AG04450 (cell line): ENCODE measurements at regions not wholly inside any gene's neighbourhood (a gene's known extent, or its start where the extent isn't known, plus 50 kb on each side); places are given as distances from the start of the nearest gene placed in this dataset.

ENCODE experiments used
- CTCF ChIA-PET: fragments of 300-600, 350-600 bp; formaldehyde crosslinking; extraction: SDS; loops from one replicate; lab custom pipeline; 2022; ENCODE audit warnings: antibody characterized with exemption, inconsistent platforms; lab: Charles Lee
- POLR2A ChIA-PET: fragments of 350-600 bp; formaldehyde crosslinking; extraction: SDS; loops from one replicate; lab custom pipeline; 2021; ENCODE audit warnings: antibody characterized with exemption, inconsistent platforms; lab: Yijun Ruan, JAX
- DNase-seq: peaks from one replicate; pipeline ENCODE4 v3.0.0-alpha.2; 2011; ENCODE audit warnings: low read depth, low spot score
- H3K27ac ChIP-seq: one replicate; pipeline ENCODE4 v1.5.1; 2012; ENCODE audit warnings: low read depth, low read length, control low read depth
- H3K27me3 ChIP-seq: one replicate; pipeline ENCODE4 v1.6.0; 2012; ENCODE audit warnings: low read length; ENCODE audit not compliant: control insufficient read depth, insufficient read depth
- H3K4me3 ChIP-seq: 2 replicates; pipeline ENCODE4 v1.5.1; 2011; ENCODE audit warnings: mild to moderate bottlenecking, low read depth, low read length, control low read depth
- H3K9me3 ChIP-seq: 2 replicates; pipeline ENCODE4 v1.5.1; 2012; ENCODE audit warnings: low read length; ENCODE audit not compliant: control insufficient read depth, insufficient read depth
- CTCF ChIP-seq: IDR thresholded peaks from 2 replicates; pipeline ENCODE4 v1.5.1; 2011; ENCODE audit warnings: low read depth, low read length, control low read depth, inconsistent platforms

- TF ChIP-seq CTCF = 0 out of 2 replicates have a peak, but pooled peaks have one; percentile 9
These were observed 55.5 kb upstream of the PIK3C3 start for GRCh38 chr18:41899535-41899934.

GRCh38 chr18:41893432-41893831, 61.6 kb upstream of the PIK3C3 start:
- Histone ChIP-seq H3K4me3 (no peak overlapping the region), H3K9me3 (peaks cover 10% of the 10 kb centered on the region), H3K27me3 (peaks cover 2% of the 10 kb centered on the region), H3K27ac (no peak overlapping the region)
- CTCF ChIA-PET = interaction anchor here (0.6 kb wide), 1 partner anchor 984 kb away, joined by 3 read pairs; no protein-coding TSS in a partner anchor
- no peak for TF ChIP-seq CTCF
- DNase-seq = no peak
- POLR2A ChIA-PET = no interaction called here

More at GRCh38 chr18:41899535-41899934, 55.5 kb upstream of the PIK3C3 start:
- Histone ChIP-seq H3K27me3 (peaks cover 2% of the 10 kb centered on the region), H3K27ac (no peak overlapping the region), H3K9me3 (peaks cover 10% of the 10 kb centered on the region), H3K4me3 (no peak overlapping the region)
- POLR2A ChIA-PET = no interaction called here
- CTCF ChIA-PET = no interaction called here
- no peak for DNase-seq

GRCh38 chr18:41887100-41887499, 67.9 kb upstream of the PIK3C3 start:
- CTCF ChIA-PET = no interaction called here
- POLR2A ChIA-PET = no interaction called here
- no peaks in the 10 kb centered on the region for H3K27me3 ChIP-seq
- no peak for DNase-seq
- H3K4me3 ChIP-seq = no peak overlapping the region
- H3K9me3 ChIP-seq = no peaks in the 10 kb centered on the region; the same call in 1 of the 2 replicates
- no peak overlapping the region for H3K27ac ChIP-seq
- no peak for TF ChIP-seq CTCF

GRCh38 chr18:41886126-41886807, 68.8 kb upstream of the PIK3C3 start:
- Histone ChIP-seq H3K27me3 (no peaks in the 10 kb centered on the region), H3K4me3 (no peak overlapping the region), H3K9me3 (no peaks in the 10 kb centered on the region; the same call in 1 of the 2 replicates), H3K27ac (no peak overlapping the region)
- POLR2A ChIA-PET = no interaction called here
- DNase-seq = no peak
- CTCF ChIA-PET = no interaction called here
- TF ChIP-seq CTCF = no peak

- Histone ChIP-seq H3K4me3 (no peak overlapping the region), H3K9me3 (no peaks in the 10 kb centered on the region), H3K27ac (no peak overlapping the region), H3K27me3 (no peaks in the 10 kb centered on the region)
- no peak for TF ChIP-seq CTCF
- ChIA-PET POLR2A (no interaction called here), CTCF (no interaction called here)
- DNase-seq = peak; percentile 2
These were observed 73.7 kb upstream of the PIK3C3 start for GRCh38 chr18:41881285-41881684.
